Activated naive CD8-positive, alpha-beta T cell treated with anti-CD3 and anti-CD28 coated beads, Interleukin-2, amount 50 U/mL, for 16 hours (primary cell): ENCODE measurements at regions not wholly inside any gene's neighbourhood (a gene's known extent, or its start where the extent isn't known, plus 50 kb on each side); places are given as distances from the start of the nearest gene placed in this dataset.

Experiments used
- DNase-seq: peaks from one replicate; pipeline ENCODE4 v3.0.0-alpha.2; 2020; ENCODE audit warnings: low read depth, low spot score

GRCh38 chrX:69228732-69229131 is 63.5 kb upstream of the PJA1 start:
- no peak for DNase-seq

- no peak for DNase-seq
Measured at GRCh38 chrX:69226459-69227158, 61.4 kb upstream of the PJA1 start.

GRCh38 chrX:69222103-69223090 is 57.1 kb upstream of the PJA1 start:
- DNase-seq, result peak; percentile 51

- DNase-seq, result no peak
Measured at GRCh38 chrX:69221239-69222102, 56.2 kb upstream of the PJA1 start.

GRCh38 chrX:69218407-69218997 is 53.2 kb upstream of the PJA1 start:
- DNase-seq, result no peak

- DNase-seq, result no peak
Measured at GRCh38 chrX:69216911-69217310, 51.7 kb upstream of the PJA1 start.

- DNase-seq, result no peak
Measured at GRCh38 chrX:69216446-69216845, 51.2 kb upstream of the PJA1 start.

- no peak for DNase-seq
Measured at GRCh38 chrX:69215161-69215875, 50.1 kb upstream of the PJA1 start.
